HepG2 (cell line): ENCODE measurements at regions not wholly inside any gene's neighbourhood (a gene's known extent, or its start where the extent isn't known, plus 50 kb on each side); places are given as distances from the start of the nearest gene placed in this dataset.

ENCODE experiments used
- AGO1 ChIP-seq: fragments of 200-400 bp; formaldehyde crosslinking; IDR thresholded peaks from 2 replicates; pipeline ENCODE4 v1.6.1; 2017; ENCODE audit warnings: mild to moderate bottlenecking, low read depth, low read length, moderate library complexity; ENCODE audit not compliant: poor library complexity, severe bottlenecking
- ARHGAP35 ChIP-seq: sonication (generic); formaldehyde crosslinking; IDR thresholded peaks from 2 replicates; pipeline ENCODE4 v1.9.0; 2022; ENCODE audit warnings: mild to moderate bottlenecking, inconsistent platforms, moderate library complexity, missing genetic modification reagents, borderline replicate concordance
- GTF3A ChIP-seq: sonication (generic); formaldehyde crosslinking; conservative IDR thresholded peaks from 2 replicates; pipeline ENCODE4 v1.4.0; 2020; ENCODE audit warnings: mild to moderate bottlenecking, missing genetic modification reagents
- JARID2 ChIP-seq: sonication (generic); formaldehyde crosslinking; IDR thresholded peaks from 2 replicates; pipeline ENCODE4 v1.8.1; 2023; ENCODE audit warnings: missing genetic modification reagents, inconsistent platforms; ENCODE audit not compliant: insufficient replicate concordance
- JDP2 ChIP-seq: sonication (generic); formaldehyde crosslinking; IDR thresholded peaks from 2 replicates; pipeline ENCODE4 v1.8.1; 2022; ENCODE audit warnings: missing genetic modification reagents, borderline replicate concordance
- MAFG ChIP-seq: sonication (generic); formaldehyde crosslinking; IDR thresholded peaks from 2 replicates; pipeline ENCODE4 v1.5.1; 2020; ENCODE audit warnings: mild to moderate bottlenecking, missing genetic modification reagents
- MXI1 ChIP-seq: IDR thresholded peaks from 3 replicates; pipeline ENCODE4 v1.6.1; 2012; ENCODE audit warnings: low read depth, low read length, inconsistent platforms, borderline replicate concordance
- NR0B2 ChIP-seq: sonication (generic); formaldehyde crosslinking; IDR thresholded peaks from 2 replicates; pipeline ENCODE4 v1.4.0; 2020; ENCODE audit warnings: mild to moderate bottlenecking, missing genetic modification reagents
- RFXANK ChIP-seq: IDR thresholded peaks from 2 replicates; pipeline ENCODE4 v1.6.1; 2016
- SIN3A ChIP-seq: IDR thresholded peaks from 2 replicates; pipeline ENCODE4 v1.6.1; 2011; ENCODE audit warnings: low read depth, mild to moderate bottlenecking, control low read depth, low read length, borderline replicate concordance
- TFDP1 ChIP-seq: IDR thresholded peaks from 2 replicates; pipeline ENCODE4 v1.6.1; 2016; ENCODE audit warnings: missing compliant biosample characterization, missing genetic modification reagents, borderline replicate concordance
- THYN1 ChIP-seq: sonication (generic); formaldehyde crosslinking; IDR thresholded peaks from 2 replicates; pipeline ENCODE4 v1.8.1; 2023; ENCODE audit warnings: low read depth, mild to moderate bottlenecking, moderate library complexity, missing genetic modification reagents, borderline replicate concordance
- ZNF234 ChIP-seq: sonication (generic); formaldehyde crosslinking; conservative IDR thresholded peaks from 2 replicates; pipeline ENCODE4 v1.5.1; 2020; ENCODE audit warnings: mild to moderate bottlenecking, missing genetic modification reagents
- ZNF296 ChIP-seq: sonication (generic); formaldehyde crosslinking; conservative IDR thresholded peaks from 2 replicates; pipeline ENCODE4 v1.5.0; 2020; ENCODE audit warnings: mild to moderate bottlenecking, missing genetic modification reagents
- ZNF33A ChIP-seq: sonication (generic); formaldehyde crosslinking; IDR thresholded peaks from 2 replicates; pipeline ENCODE4 v1.5.1; 2020; ENCODE audit warnings: missing genetic modification reagents, mild to moderate bottlenecking, moderate library complexity, borderline replicate concordance
- ZNF414 ChIP-seq: sonication (generic); formaldehyde crosslinking; IDR thresholded peaks from 2 replicates; pipeline ENCODE4 v1.5.0; 2020; ENCODE audit warnings: missing genetic modification reagents
- ZNF550 ChIP-seq: sonication (generic); formaldehyde crosslinking; IDR thresholded peaks from 2 replicates; pipeline ENCODE4 v1.4.0; 2020; ENCODE audit warnings: mild to moderate bottlenecking, missing genetic modification reagents, borderline replicate concordance
- ZNF574 ChIP-seq: sonication (generic); formaldehyde crosslinking; IDR thresholded peaks from 2 replicates; pipeline ENCODE4 v1.4.0; 2020; ENCODE audit warnings: missing genetic modification reagents
- TF ChIP-seq, protein P1 (sequence below): sonication (generic); formaldehyde crosslinking; IDR thresholded peaks from 2 replicates; pipeline ENCODE4 v1.5.1; 2020; ENCODE audit warnings: missing genetic modification reagents, mild to moderate bottlenecking, borderline replicate concordance
- TF ChIP-seq, protein P2 (sequence below): sonication (generic); formaldehyde crosslinking; IDR thresholded peaks from 2 replicates; pipeline ENCODE4 v1.5.1; 2020; ENCODE audit warnings: mild to moderate bottlenecking, missing genetic modification reagents, borderline replicate concordance

DNA sequence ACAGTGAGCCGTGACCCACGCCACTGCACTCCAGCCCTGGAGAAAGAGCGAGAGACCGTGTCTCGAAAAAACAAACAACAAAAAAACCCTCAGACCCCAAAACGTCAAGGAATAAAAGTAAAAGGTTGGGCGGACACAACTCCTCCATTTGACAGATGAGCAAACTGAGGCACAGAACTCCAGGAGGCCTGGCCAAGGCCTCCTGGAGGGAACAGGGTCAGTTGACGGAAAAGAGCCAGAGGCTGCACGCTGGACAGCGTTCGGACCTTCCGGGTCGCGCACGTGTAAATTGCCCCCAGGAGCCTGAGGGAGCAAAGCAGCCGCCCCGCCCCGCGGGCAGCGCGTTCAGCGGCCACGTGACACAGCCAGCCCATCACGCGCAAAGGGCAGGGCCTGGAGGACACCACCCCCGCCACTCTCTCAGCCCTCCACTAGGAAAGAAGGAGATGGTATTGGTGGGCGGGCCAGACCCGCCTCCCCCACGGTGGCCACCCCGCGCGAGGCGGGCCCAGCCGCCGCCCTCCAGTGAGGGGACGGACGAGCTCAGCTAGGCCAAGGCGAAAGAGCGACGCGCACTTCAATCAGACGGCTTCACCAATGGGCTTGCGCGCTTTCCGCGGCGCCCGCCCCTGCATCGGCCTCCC is 81.5 kb downstream of the PTPDC1 start (continued):
- TF ChIP-seq ZNF574 (CRISPR knock-in tag) (peak; percentile 62; the same call in 1 of the 2 replicates), ARHGAP35 (CRISPR knock-in tag) (no peak), ZNF414 (CRISPR knock-in tag) (no peak), THYN1 (CRISPR knock-in tag) (no peak), SIN3A (0 out of 2 replicates have a peak, but pooled peaks have one; percentile 36), ZNF550 (CRISPR knock-in tag) (no peak), GTF3A (CRISPR knock-in tag) (0 out of 2 replicates have a peak, but pooled peaks have one; percentile 13), AGO1 (no peak), JARID2 (CRISPR knock-in tag) (peak; percentile 89), JDP2 (CRISPR knock-in tag) (no peak), MAFG (CRISPR knock-in tag) (no peak), ZNF33A (CRISPR knock-in tag) (no peak), TFDP1 (peak; percentile 84), NR0B2 (CRISPR knock-in tag) (peak; percentile 63; the same call in 1 of the 2 replicates), MXI1 (peak; percentile 98), ZNF234 (no peak), ZNF296 (CRISPR knock-in tag) (0 out of 2 replicates have a peak, but pooled peaks have one; percentile 48), RFXANK (CRISPR knock-in tag) (no peak)
- TF ChIP-seq, protein P1, sequence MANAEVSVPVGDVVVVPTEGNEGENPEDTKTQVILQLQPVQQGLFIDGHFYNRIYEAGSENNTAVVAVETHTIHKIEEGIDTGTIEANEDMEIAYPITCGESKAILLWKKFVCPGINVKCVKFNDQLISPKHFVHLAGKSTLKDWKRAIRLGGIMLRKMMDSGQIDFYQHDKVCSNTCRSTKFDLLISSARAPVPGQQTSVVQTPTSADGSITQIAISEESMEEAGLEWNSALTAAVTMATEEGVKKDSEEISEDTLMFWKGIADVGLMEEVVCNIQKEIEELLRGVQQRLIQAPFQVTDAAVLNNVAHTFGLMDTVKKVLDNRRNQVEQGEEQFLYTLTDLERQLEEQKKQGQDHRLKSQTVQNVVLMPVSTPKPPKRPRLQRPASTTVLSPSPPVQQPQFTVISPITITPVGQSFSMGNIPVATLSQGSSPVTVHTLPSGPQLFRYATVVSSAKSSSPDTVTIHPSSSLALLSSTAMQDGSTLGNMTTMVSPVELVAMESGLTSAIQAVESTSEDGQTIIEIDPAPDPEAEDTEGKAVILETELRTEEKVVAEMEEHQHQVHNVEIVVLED (CRISPR knock-in tag), result peak; percentile 75
- TF ChIP-seq, protein P2, sequence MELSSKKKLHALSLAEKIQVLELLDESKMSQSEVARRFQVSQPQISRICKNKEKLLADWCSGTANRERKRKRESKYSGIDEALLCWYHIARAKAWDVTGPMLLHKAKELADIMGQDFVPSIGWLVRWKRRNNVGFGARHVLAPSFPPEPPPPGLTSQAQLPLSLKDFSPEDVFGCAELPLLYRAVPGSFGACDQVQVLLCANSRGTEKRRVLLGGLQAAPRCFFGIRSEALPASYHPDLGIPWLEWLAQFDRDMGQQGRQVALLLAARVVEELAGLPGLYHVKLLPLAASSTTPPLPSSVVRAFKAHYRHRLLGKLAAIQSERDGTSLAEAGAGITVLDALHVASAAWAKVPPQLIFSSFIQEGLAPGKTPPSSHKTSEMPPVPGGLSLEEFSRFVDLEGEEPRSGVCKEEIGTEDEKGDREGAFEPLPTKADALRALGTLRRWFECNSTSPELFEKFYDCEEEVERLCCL (CRISPR knock-in tag), result peak; percentile 88; the same call in 1 of the 2 replicates
